ENCODE measurements at regions not wholly inside any gene's neighbourhood (a gene's known extent, or its start where the extent isn't known, plus 50 kb on each side); places are given as distances from the start of the nearest gene placed in this dataset.
A peak's percentile ranks its signal among the peaks of the same experiment; 100 is the strongest.

DNA sequence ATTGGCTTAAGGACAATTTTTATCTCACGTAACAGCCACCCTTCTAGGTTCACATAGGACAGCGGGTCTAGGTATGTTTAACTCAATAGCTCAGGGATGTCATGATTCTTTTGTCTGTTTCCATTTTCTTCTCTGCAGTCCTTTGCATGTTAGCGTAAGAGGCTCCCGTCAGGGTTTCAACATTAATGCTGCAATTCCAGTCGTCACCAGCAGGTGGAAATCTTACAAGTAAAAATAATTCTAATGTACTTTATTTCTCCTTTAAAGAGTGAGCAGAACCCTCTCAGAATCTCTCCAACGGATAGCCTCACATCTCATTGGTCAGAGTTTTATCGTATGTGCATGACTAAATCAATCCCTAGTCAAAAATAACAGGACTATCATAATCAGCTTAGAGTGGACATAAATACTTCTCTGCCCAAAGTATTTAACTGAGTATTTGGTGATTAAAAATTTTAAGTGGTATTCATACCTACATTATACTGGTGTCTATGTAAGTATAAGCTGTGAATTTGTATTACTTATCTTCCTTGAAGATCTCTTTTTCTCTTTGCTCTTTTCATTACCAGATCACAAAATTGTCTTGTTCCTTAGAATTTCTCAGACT, 487.2 kb upstream of the GCFC2 start:
- TF ChIP-seq, protein P1, sequence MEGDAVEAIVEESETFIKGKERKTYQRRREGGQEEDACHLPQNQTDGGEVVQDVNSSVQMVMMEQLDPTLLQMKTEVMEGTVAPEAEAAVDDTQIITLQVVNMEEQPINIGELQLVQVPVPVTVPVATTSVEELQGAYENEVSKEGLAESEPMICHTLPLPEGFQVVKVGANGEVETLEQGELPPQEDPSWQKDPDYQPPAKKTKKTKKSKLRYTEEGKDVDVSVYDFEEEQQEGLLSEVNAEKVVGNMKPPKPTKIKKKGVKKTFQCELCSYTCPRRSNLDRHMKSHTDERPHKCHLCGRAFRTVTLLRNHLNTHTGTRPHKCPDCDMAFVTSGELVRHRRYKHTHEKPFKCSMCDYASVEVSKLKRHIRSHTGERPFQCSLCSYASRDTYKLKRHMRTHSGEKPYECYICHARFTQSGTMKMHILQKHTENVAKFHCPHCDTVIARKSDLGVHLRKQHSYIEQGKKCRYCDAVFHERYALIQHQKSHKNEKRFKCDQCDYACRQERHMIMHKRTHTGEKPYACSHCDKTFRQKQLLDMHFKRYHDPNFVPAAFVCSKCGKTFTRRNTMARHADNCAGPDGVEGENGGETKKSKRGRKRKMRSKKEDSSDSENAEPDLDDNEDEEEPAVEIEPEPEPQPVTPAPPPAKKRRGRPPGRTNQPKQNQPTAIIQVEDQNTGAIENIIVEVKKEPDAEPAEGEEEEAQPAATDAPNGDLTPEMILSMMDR (conservative IDR thresholded peaks at IDR 0.05; ENCODE audit: low read length), result peak; percentile 80
- TF ChIP-seq EZH2phosphoT487 (IDR thresholded peaks at IDR 0.05; ENCODE audit: borderline replicate concordance), result no peak
